Aorta (tissue), 5 donors: ENCODE measurements at regions not wholly inside any gene's neighbourhood (a gene's known extent, or its start where the extent isn't known, plus 50 kb on each side); places are given as distances from the start of the nearest gene placed in this dataset.

ENCODE experiments used
- ATAC-seq: fragments of 200-7000 bp; cut with Tn5 transposase; one replicate; pipeline ENCODE4 v1.9.1; 2022; ENCODE audit warnings: moderate library complexity; ENCODE audit not compliant: low FRiP score
- DNase-seq, 2 donors: peaks; one replicate each; pipeline ENCODE4 v3.0.0-alpha.2; 2020
- H3K27ac ChIP-seq, 2 donors: one replicate each; pipeline ENCODE4 v1.5.1; 2013; ENCODE audit warnings: low read length in 2 of 2, mild to moderate bottlenecking in 2 of 2, moderate library complexity in 2 of 2, control low read depth in 1 of 2, inconsistent platforms in 1 of 2, low read depth in 1 of 2
- H3K27me3 ChIP-seq, 2 donors: one replicate each; pipeline ENCODE4 v1.6.1; 2013; ENCODE audit warnings: control low read depth in 1 of 2, low read length in 1 of 2, mild to moderate bottlenecking in 1 of 2, moderate library complexity in 1 of 2; ENCODE audit not compliant: insufficient read depth in 2 of 2, control insufficient read depth in 1 of 2
- H3K36me3 ChIP-seq, 2 donors: one replicate each; pipeline ENCODE4 v1.6.1; 2013; ENCODE audit warnings: control low read depth in 1 of 2, low read length in 1 of 2, mild to moderate bottlenecking in 1 of 2; ENCODE audit not compliant: insufficient read depth in 2 of 2, control insufficient read depth in 1 of 2
- H3K4me1 ChIP-seq, 2 donors: one replicate each; pipeline ENCODE4 v1.6.1; 2013; ENCODE audit warnings: low read length in 2 of 2, control low read depth in 1 of 2, mild to moderate bottlenecking in 1 of 2, moderate library complexity in 1 of 2; ENCODE audit not compliant: insufficient read depth in 2 of 2, control insufficient read depth in 1 of 2
- H3K4me3 ChIP-seq, 2 donors: one replicate each; pipeline ENCODE4 v1.5.1; 2013; ENCODE audit warnings: low read length in 2 of 2, control low read depth in 1 of 2, mild to moderate bottlenecking in 1 of 2
- H3K9me3 ChIP-seq: one replicate; pipeline ENCODE4 v1.6.1; 2013; ENCODE audit warnings: mild to moderate bottlenecking, low read length; ENCODE audit not compliant: control insufficient read depth
- WGBS, 2 donors: extraction: QIAGEN DNeasy Blood & Tissue Kit; methylation state at CpG; one replicate each; pipeline ENCODE4 v1.1.7; 2013; 5-methylcytosine and 5-hydroxymethylcytosine counted together
- intact Hi-C, 2 donors: fragments of 100-400 bp; cut with DNase I; formaldehyde crosslinking; loops; one replicate each; pipeline versions ENCODE4 v1.14.2 to v1.15.0; 2022
- donor health status: healthy with polysubstance abuse.
- donor health status: Bipolar disorder and iron deficiency.
- donor health status: DM: no; HTN: no; CAD: no.
- donor health status: DM: no; HTN: no; CAD: no.
- donor health status: DM: yes; HTN: yes; CAD: no.

GRCh38 chr3:145620486-145620885, 540.5 kb downstream of the PLOD2 start:
- H3K27me3 ChIP-seq = no peaks in the 10 kb centered on the region
- H3K4me3 ChIP-seq = no peak overlapping the region
- ATAC-seq = no peak
- no peak overlapping the region for H3K27ac ChIP-seq
- no peak for DNase-seq
- H3K36me3 ChIP-seq = no peaks in the 10 kb centered on the region
- intact Hi-C loops = no loop called here
- H3K9me3 ChIP-seq = no peaks in the 10 kb centered on the region
- no peaks in the 10 kb centered on the region for H3K4me1 ChIP-seq

DNA sequence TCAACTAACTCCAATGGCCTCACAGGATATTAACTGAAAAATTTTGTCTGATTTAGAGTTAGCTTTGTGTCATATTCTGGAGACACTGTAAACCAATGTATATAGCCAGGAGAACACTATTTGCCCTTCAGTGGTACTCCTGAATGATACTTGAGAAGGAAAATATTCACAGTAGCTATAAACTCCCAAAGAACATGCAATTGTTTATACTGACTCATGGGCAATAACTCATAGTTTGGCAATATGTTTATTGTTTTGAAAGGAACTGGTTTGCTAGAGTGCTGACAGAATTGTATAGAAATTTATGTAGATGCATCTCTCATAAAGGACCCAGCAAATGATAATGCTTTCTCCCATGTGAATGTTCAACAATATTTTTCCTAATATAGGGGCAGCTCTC, 537.6 kb downstream of the PLOD2 start:
- Histone ChIP-seq H3K9me3 (no peaks in the 10 kb centered on the region), H3K4me3 (no peak overlapping the region), H3K27ac (no peak overlapping the region), H3K27me3 (no peaks in the 10 kb centered on the region), H3K36me3 (no peaks in the 10 kb centered on the region), H3K4me1 (no peaks in the 10 kb centered on the region)
- ATAC-seq (no peak), DNase-seq (no peak)
- intact Hi-C loops = no loop called here

DNA sequence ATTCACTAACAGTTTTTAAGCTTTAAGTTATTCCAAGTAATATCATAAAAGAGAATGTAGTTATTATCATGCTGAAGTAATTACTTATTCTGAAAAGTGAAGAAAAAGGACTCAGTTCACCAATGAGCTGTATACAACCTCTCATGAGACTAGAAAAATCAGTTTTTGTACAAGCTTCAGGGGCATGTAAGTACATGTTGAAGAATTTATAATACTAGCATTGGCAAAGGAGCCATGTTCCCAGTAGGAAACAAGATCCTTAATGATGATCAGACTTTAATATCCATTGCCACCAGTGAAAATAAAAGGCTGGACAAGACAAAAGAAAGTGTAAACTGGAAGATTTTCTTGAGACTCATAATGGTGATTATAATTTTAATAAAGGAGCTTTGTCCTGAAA, 532.8 kb downstream of the PLOD2 start:
- DNase-seq = no peak
- Histone ChIP-seq H3K9me3 (no peaks in the 10 kb centered on the region), H3K4me1 (no peaks in the 10 kb centered on the region), H3K4me3 (no peak overlapping the region), H3K27me3 (no peaks in the 10 kb centered on the region), H3K36me3 (no peaks in the 10 kb centered on the region), H3K27ac (no peak overlapping the region)
- intact Hi-C loops = no loop called here
- ATAC-seq = no peak

DNA sequence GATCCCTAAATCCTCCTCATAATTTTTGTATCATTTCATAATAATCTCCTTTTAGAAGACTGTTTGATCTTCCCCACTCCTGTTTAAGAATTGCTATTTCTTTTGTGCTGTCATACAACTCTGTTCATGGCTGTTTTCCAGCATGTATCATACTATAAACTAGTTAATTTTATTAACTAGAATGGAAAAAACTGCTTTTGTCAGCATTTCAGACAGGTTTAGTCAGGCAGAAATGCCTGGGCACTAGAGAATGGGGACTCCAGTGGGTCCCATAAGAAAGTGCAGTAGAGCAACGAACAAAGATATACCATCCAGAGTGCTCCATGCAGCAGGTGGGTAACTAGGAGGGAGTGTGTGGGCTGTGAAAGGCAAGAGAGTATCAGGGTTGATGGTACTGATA, 523.9 kb downstream of the PLOD2 start:
- H3K36me3 ChIP-seq = no peaks in the 10 kb centered on the region
- no peak for DNase-seq
- ATAC-seq = no peak
- no peaks in the 10 kb centered on the region for H3K9me3 ChIP-seq
- no peaks in the 10 kb centered on the region for H3K27me3 ChIP-seq
- intact Hi-C loops = no loop called here
- no peak overlapping the region for H3K4me3 ChIP-seq
- H3K27ac ChIP-seq = no peak overlapping the region
- WGBS, 2 donors = 95 to 98% methylated on average over 1 of the region's 1 CpG
- peaks cover 0 to 4% of the 10 kb centered on the region in 2 donors for H3K4me1 ChIP-seq

DNA sequence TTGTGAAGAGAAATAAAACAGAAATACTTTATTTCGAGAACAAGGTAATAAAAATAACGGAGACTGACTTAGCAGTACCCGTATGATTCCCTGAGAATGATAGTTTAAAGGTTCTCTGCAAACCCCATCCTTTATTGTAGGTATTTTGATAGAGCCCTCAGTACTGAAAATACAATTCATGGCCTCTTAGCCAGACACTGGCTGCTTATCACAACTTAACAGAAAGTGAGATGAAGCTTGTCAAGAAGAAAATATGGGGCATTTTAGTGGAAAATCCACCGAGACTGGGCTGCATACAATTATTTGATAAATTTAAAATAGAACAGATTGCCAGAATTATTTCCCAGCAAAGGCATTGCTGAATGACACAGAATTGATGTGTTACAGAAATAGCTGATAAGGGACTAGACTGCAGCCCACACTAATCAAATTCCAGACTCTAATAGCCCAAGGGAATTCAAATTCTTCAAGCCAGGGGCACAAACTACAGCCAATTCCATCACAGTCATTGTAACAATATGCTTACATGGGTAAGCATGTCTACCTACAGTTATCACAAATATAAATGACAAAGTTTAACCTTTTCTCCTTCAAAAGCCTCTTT, 521.9 kb downstream of the PLOD2 start:
- ATAC-seq (no peak), DNase-seq (no peak)
- H3K9me3 ChIP-seq = no peaks in the 10 kb centered on the region
- WGBS, 2 donors = 4 to 11% methylated on average over 4 of the region's 4 CpGs
- no peaks in the 10 kb centered on the region for H3K36me3 ChIP-seq
- no peak overlapping the region for H3K4me3 ChIP-seq
- H3K27ac ChIP-seq = no peak overlapping the region
- no peaks in the 10 kb centered on the region for H3K27me3 ChIP-seq
- peaks cover 0 to 4% of the 10 kb centered on the region in 2 donors for H3K4me1 ChIP-seq
- intact Hi-C loops = no loop called here

GRCh38 chr3:145639875-145640274, 521.1 kb downstream of the PLOD2 start:
- intact Hi-C loops = no loop called here
- WGBS, 2 donors = 76 to 86% methylated on average over 3 of the region's 3 CpGs

GRCh38 chr3:145648396-145648795, 512.6 kb downstream of the PLOD2 start:
- Histone ChIP-seq H3K4me1 (no peaks in the 10 kb centered on the region), H3K27me3 (no peaks in the 10 kb centered on the region), H3K4me3 (no peak overlapping the region), H3K9me3 (no peaks in the 10 kb centered on the region), H3K36me3 (no peaks in the 10 kb centered on the region), H3K27ac (no peak overlapping the region)
- no peak for DNase-seq
- ATAC-seq = no peak
- intact Hi-C loops = no loop called here

More at GRCh38 chr3:145639875-145640274, 521.1 kb downstream of the PLOD2 start:
- H3K4me1 ChIP-seq = peaks cover 0 to 4% of the 10 kb centered on the region in 2 donors
- no peak overlapping the region for H3K4me3 ChIP-seq
- DNase-seq (no peak), ATAC-seq (no peak)
- H3K27me3 ChIP-seq = no peaks in the 10 kb centered on the region
- H3K27ac ChIP-seq = no peak overlapping the region
- no peaks in the 10 kb centered on the region for H3K9me3 ChIP-seq
- no peaks in the 10 kb centered on the region for H3K36me3 ChIP-seq

- no peaks in the 10 kb centered on the region for H3K4me1 ChIP-seq
- H3K27me3 ChIP-seq = no peaks in the 10 kb centered on the region
- no peak overlapping the region for H3K27ac ChIP-seq
- DNase-seq = no peak
- no peak for ATAC-seq
- intact Hi-C loops = no loop called here
- H3K9me3 ChIP-seq = no peaks in the 10 kb centered on the region
- no peaks in the 10 kb centered on the region for H3K36me3 ChIP-seq
- 95 to 96% methylated on average over 8 of the region's 8 CpGs for WGBS, 2 donors
- H3K4me3 ChIP-seq = no peak overlapping the region
Observed at GRCh38 chr3:145649368-145649887, 511.6 kb downstream of the PLOD2 start.

GRCh38 chr3:145650170-145650569, 510.8 kb downstream of the PLOD2 start:
- Histone ChIP-seq H3K27ac (no peak overlapping the region), H3K4me1 (no peaks in the 10 kb centered on the region), H3K27me3 (no peaks in the 10 kb centered on the region), H3K4me3 (no peak overlapping the region), H3K9me3 (no peaks in the 10 kb centered on the region), H3K36me3 (no peaks in the 10 kb centered on the region)
- intact Hi-C loops = no loop called here
- ATAC-seq (no peak), DNase-seq (no peak)
- 96 to 98% methylated on average over 4 of the region's 4 CpGs for WGBS, 2 donors
